22Rv1 (cell line): ENCODE measurements at regions not wholly inside any gene's neighbourhood (a gene's known extent, or its start where the extent isn't known, plus 50 kb on each side); places are given as distances from the start of the nearest gene placed in this dataset.

Source experiments
- CTCF ChIP-seq: fragments of 450-650 bp; IDR thresholded peaks from 2 replicates; pipeline ENCODE4 v1.5.1; 2017; ENCODE audit warnings: mild to moderate bottlenecking
- ZFX ChIP-seq: fragments of 450-650 bp; IDR thresholded peaks from 2 replicates; pipeline ENCODE4 v1.6.1; 2017; ENCODE audit warnings: antibody characterized with exemption, borderline replicate concordance

DNA sequence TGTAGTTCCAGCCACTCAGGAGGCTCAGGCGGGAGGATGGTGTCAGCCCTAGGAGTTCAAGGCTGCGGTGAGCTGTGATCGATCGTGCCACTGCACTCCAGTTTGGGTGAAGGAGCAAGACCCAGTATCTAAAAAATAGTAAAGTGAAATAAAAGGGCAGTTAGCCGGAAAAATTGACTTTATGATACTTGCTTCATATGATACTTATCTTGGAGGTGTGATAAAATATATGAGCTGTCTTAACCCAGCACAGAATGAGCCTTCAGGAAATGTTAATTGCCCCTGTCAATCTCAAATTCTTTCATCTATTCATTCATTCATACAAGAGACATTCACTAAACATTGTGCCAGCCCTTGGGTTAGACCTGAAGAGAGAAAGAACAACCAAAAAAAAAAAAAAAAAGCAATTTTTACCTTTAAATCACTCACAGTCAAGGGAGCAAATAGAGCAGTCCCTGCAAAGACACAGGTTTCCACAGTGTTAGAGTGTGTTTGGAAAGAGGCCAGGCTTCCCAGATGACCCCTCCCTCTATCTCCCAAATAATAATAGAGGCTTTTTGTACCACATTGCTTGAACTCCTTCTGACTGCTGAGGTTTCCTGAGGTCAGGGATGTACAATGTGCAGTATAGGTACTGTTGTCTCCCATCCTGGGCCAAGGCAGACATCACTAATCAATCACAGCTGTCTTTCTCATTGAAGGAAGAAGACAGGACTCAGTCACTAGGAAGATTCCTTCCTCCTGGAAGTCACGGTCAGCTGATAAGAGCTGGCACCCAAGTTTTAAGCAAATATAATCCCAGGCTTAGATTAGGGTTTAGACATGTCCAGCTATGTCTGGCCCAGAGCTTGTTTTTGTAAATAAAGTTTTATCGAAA is 454.6 kb downstream of the MIAT start:
- TF ChIP-seq CTCF: no peak
- no peak for TF ChIP-seq ZFX
